ENCODE measurements at regions not wholly inside any gene's neighbourhood (a gene's known extent, or its start where the extent isn't known, plus 50 kb on each side); places are given as distances from the start of the nearest gene placed in this dataset.

DNA sequence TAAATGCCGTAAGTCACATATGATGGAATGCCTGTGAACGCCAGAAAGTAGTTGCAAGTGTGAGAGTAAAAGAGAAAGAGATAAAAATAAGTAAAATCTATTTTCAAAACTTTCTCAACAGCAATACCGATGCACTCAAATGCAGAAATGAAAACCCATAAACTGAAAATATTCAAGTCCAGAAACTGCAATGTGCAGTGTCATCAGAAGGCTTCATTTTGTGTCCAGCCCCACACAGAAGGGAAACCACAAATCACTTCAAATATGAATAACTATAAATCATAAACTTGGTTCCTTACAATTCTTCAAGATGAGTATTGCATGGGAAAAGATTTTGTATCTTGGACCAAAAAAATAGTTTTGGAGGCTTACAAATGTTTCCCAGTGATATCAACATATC lies 375.2 kb upstream of the ANO5 start:
- DNase-seq (ENCODE audit: extremely low read depth in 1 of 4, low spot score in 3 of 4) (no peak), FAIRE-seq (no peak), ATAC-seq (no peak)
- no peaks in the 10 kb centered on the region for H3K79me2 ChIP-seq (ENCODE audit: control insufficient read depth, insufficient read depth, low read length)
- ChIA-PET POLR2A (no interaction called here), CTCF (ENCODE audit: low intra/inter-chr PET ratio) (no interaction called here)
- no peaks in the 10 kb centered on the region for H3K36me3 ChIP-seq (ENCODE audit: control insufficient read depth, insufficient read depth, low read length)
- H3K4me2 ChIP-seq (ENCODE audit: insufficient read depth, low read length), result no peak overlapping the region
- no peak overlapping the region for H3K27ac ChIP-seq (ENCODE audit: extremely low read depth, low read depth, low read length)
- no peaks in the 10 kb centered on the region for H3K27me3 ChIP-seq (ENCODE audit: control insufficient read depth in 2 of 2, insufficient read depth in 2 of 2, low read length in 2 of 2)
- H2AFZ ChIP-seq (ENCODE audit: low read depth, low read length), result no peak overlapping the region
- no TSS peak for BruUV-seq (replicated peaks)
- H3K4me1 ChIP-seq (replicated peaks in 1 of 2; ENCODE audit: control insufficient read depth in 2 of 2, insufficient read depth in 2 of 2, low read length in 2 of 2), result no peaks in the 10 kb centered on the region
- no peaks in the 10 kb centered on the region for H3K9me3 ChIP-seq (replicated peaks; ENCODE audit: control insufficient read depth, insufficient read depth, low read depth, low read length)
- H3K9ac ChIP-seq (ENCODE audit: insufficient read depth in 1 of 2, low read depth in 2 of 2, low read length in 2 of 2), result no peak overlapping the region
- in situ Hi-C loops (cut with MboI) (no loop called here), intact Hi-C loops (cut with micrococcal nuclease) (no loop called here)
- no peaks in the 10 kb centered on the region for H4K20me1 ChIP-seq (replicated peaks; ENCODE audit: control insufficient read depth, insufficient read depth, low read length)
- TF ChIP-seq TAL1 (IDR thresholded peaks at IDR 0.05), result no peak
- TF ChIP-seq, protein P1, sequence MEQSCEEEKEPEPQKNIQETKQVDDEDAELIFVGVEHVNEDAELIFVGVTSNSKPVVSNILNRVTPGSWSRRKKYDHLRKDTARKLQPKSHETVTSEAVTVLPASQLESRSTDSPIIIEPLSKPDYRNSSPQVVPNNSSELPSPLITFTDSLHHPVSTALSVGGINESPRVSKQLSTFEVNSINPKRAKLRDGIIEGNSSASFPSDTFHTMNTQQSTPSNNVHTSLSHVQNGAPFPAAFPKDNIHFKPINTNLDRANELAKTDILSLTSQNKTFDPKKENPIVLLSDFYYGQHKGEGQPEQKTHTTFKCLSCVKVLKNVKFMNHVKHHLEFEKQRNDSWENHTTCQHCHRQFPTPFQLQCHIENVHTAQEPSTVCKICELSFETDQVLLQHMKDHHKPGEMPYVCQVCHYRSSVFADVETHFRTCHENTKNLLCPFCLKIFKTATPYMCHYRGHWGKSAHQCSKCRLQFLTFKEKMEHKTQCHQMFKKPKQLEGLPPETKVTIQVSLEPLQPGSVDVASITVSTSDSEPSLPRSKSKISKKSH (CRISPR knock-in tag; IDR thresholded peaks at IDR 0.05), result no peak
- no peak for TF ChIP-seq GTF2E2 (tag; IDR thresholded peaks at IDR 0.05)
- no peak for TF ChIP-seq BHLHE40 (IDR thresholded peaks at IDR 0.05; ENCODE audit: low read length)
- TF ChIP-seq ZFPM2 (CRISPR knock-in tag; IDR thresholded peaks at IDR 0.05), result no peak
- TF ChIP-seq, protein P2, sequence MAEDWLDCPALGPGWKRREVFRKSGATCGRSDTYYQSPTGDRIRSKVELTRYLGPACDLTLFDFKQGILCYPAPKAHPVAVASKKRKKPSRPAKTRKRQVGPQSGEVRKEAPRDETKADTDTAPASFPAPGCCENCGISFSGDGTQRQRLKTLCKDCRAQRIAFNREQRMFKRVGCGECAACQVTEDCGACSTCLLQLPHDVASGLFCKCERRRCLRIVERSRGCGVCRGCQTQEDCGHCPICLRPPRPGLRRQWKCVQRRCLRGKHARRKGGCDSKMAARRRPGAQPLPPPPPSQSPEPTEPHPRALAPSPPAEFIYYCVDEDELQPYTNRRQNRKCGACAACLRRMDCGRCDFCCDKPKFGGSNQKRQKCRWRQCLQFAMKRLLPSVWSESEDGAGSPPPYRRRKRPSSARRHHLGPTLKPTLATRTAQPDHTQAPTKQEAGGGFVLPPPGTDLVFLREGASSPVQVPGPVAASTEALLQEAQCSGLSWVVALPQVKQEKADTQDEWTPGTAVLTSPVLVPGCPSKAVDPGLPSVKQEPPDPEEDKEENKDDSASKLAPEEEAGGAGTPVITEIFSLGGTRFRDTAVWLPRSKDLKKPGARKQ (CRISPR knock-in tag; IDR thresholded peaks at IDR 0.05), result no peak
- no peak for TF ChIP-seq MYBL2 (IDR thresholded peaks at IDR 0.05; ENCODE audit: low read depth)
- TF ChIP-seq MYBL2 (CRISPR knock-in tag; IDR thresholded peaks at IDR 0.05; ENCODE audit: borderline replicate concordance), result no peak
- TF ChIP-seq RUNX1 (IDR thresholded peaks at IDR 0.05; ENCODE audit: low read depth), result no peak
- no peak for TF ChIP-seq FIP1L1 (IDR thresholded peaks at IDR 0.05; ENCODE audit: low read depth, low read length, poor library complexity, severe bottlenecking)
- no peak for TF ChIP-seq ZNF431 (CRISPR knock-in tag; IDR thresholded peaks at IDR 0.05)
- no peak for TF ChIP-seq SLC30A9 (CRISPR knock-in tag; IDR thresholded peaks at IDR 0.05)
- TF ChIP-seq, protein P3, sequence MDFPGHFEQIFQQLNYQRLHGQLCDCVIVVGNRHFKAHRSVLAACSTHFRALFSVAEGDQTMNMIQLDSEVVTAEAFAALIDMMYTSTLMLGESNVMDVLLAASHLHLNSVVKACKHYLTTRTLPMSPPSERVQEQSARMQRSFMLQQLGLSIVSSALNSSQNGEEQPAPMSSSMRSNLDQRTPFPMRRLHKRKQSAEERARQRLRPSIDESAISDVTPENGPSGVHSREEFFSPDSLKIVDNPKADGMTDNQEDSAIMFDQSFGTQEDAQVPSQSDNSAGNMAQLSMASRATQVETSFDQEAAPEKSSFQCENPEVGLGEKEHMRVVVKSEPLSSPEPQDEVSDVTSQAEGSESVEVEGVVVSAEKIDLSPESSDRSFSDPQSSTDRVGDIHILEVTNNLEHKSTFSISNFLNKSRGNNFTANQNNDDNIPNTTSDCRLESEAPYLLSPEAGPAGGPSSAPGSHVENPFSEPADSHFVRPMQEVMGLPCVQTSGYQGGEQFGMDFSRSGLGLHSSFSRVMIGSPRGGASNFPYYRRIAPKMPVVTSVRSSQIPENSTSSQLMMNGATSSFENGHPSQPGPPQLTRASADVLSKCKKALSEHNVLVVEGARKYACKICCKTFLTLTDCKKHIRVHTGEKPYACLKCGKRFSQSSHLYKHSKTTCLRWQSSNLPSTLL (IDR thresholded peaks at IDR 0.05), result no peak
- no peaks in the 10 kb centered on the region for H3K9me1 ChIP-seq (ENCODE audit: control insufficient read depth, insufficient read depth, low read length)
- 0% methylated on average over 3 of the region's 3 CpGs for WGBS (ENCODE audit: insufficient coverage, low coverage, missing lambda C conversion rate)
- no peak overlapping the region for H3K4me3 ChIP-seq
